ENCODE measurements at regions not wholly inside any gene's neighbourhood (a gene's known extent, or its start where the extent isn't known, plus 50 kb on each side); places are given as distances from the start of the nearest gene placed in this dataset.

DNA sequence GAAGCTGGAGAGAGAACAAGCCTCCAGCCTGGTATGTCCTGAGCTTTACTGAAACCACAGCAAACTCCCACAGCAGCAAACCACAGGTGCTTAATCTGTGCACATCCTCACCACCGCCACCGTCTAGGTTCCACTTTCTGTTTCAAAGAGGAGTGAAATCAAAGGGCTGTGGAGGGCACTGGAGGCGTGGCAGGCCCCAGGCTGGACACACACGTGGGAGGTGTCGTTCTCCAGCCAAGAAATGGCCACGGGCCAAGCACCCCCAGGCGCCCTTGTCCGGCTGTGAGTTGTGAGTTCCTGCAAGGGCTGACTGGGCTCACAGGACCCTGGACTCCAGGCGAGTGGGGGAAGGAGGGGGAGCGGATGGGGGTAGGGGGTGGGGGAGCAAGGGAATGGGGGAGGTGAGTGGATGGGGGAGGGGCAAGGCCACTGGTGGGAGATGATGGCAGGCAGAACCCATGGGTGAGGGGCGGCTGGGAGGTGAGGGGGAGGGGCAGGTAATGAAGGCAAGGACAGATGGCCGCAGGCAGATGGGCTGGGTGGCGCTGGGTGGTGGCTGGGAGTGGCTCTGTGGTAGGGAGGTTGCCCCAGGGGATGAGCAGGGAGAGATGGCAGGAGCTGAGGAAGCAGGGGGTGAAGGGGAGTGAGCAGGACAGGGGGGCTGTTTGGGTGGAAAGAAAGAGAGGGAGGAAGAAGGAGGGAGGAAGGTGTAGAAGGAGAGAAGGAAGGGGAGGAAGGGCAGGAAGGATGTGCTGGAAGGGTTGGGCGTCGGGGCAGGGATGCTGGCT lies 86.7 kb downstream of the NCOR2 start:
- Mint-ChIP-seq H3K9me3 (ENCODE audit: low read depth, unreplicated experiment) (no peaks in the 10 kb centered on the region), H3K27me3 (ENCODE audit: unreplicated experiment) (no peaks in the 10 kb centered on the region), H3K4me3 (ENCODE audit: low read depth, unreplicated experiment) (no peak overlapping the region), H3K27ac (ENCODE audit: unreplicated experiment) (no peak overlapping the region), H3K36me3 (ENCODE audit: insufficient read depth, unreplicated experiment) (peaks cover 72% of the 10 kb centered on the region), H3K4me1 (ENCODE audit: low read depth, unreplicated experiment) (peaks cover 35% of the 10 kb centered on the region)
- intact Hi-C loops (cut with micrococcal nuclease; ENCODE audit: unreplicated experiment) = no loop called here
- TF ChIP-seq, protein P1, sequence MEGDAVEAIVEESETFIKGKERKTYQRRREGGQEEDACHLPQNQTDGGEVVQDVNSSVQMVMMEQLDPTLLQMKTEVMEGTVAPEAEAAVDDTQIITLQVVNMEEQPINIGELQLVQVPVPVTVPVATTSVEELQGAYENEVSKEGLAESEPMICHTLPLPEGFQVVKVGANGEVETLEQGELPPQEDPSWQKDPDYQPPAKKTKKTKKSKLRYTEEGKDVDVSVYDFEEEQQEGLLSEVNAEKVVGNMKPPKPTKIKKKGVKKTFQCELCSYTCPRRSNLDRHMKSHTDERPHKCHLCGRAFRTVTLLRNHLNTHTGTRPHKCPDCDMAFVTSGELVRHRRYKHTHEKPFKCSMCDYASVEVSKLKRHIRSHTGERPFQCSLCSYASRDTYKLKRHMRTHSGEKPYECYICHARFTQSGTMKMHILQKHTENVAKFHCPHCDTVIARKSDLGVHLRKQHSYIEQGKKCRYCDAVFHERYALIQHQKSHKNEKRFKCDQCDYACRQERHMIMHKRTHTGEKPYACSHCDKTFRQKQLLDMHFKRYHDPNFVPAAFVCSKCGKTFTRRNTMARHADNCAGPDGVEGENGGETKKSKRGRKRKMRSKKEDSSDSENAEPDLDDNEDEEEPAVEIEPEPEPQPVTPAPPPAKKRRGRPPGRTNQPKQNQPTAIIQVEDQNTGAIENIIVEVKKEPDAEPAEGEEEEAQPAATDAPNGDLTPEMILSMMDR (IDR thresholded peaks at IDR 0.05; ENCODE audit: unreplicated experiment) = no peak
- CTCF ChIA-PET = interaction anchor here (0.5 to 0.7 kb wide), 2 partner anchors 86 to 145 kb away, joined by 4 to 5 read pairs; no protein-coding TSS in a partner anchor
- DNase-seq = peak; percentile 74
- BruUV-seq (replicated peaks) = no TSS peak

DNA sequence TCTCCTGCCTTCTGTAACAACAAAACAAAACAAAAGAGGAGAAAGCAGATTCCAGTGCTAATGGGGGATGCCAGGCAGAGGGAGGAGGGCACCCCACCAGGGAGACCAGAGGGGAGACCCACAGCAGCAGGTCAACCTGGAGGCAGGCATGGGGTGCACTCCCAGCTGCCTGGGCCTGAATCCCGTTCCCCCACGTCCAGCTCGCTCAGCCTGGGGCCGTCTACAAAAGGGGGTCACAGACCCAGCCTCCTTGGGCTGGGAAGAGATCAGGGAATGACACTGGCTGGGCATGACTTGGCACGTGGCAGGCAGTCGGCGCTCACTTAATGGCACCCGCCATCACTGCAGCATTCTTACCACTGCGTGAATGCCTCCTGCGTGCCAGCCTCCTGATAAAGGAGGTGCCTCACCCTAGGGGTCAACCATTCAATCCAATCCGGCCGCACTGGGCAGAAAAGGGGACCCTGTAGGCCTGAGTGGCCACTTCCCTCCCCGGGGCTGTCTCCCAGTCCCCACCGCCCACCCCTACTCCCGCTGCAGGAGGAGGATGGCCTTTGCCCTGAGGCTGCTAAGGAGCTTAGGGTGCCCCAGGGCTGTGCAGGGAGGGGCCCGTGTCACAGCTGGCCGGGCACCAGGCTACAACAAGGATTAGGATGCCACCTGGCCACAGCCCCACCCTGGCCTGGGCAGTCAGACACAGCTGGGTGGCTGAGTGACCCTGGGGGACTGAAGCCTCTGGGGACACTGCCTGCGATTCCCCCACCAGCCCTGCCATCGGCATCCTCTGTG lies 87.5 kb downstream of the NCOR2 start:
- no peaks in the 10 kb centered on the region for H3K9me3 Mint-ChIP-seq (ENCODE audit: low read depth, unreplicated experiment)
- no peaks in the 10 kb centered on the region for H3K27me3 Mint-ChIP-seq (ENCODE audit: unreplicated experiment)
- intact Hi-C loops (cut with micrococcal nuclease; ENCODE audit: unreplicated experiment) = no loop called here
- H3K4me1 Mint-ChIP-seq (ENCODE audit: low read depth, unreplicated experiment) = peaks cover 34% of the 10 kb centered on the region
- no peak overlapping the region for H3K4me3 Mint-ChIP-seq (ENCODE audit: low read depth, unreplicated experiment)
- TF ChIP-seq, protein P1 (IDR thresholded peaks at IDR 0.05; ENCODE audit: unreplicated experiment) = no peak
- H3K36me3 Mint-ChIP-seq (ENCODE audit: insufficient read depth, unreplicated experiment) = peaks cover 72% of the 10 kb centered on the region
- peak overlapping the region; percentile 53 for H3K27ac Mint-ChIP-seq (ENCODE audit: unreplicated experiment)
- BruUV-seq (replicated peaks) = no TSS peak
- CTCF ChIA-PET = interaction anchor here (0.5 kb wide), 1 partner anchor 144 kb away, joined by 4 read pairs; no protein-coding TSS in a partner anchor
- DNase-seq = no peak

DNA sequence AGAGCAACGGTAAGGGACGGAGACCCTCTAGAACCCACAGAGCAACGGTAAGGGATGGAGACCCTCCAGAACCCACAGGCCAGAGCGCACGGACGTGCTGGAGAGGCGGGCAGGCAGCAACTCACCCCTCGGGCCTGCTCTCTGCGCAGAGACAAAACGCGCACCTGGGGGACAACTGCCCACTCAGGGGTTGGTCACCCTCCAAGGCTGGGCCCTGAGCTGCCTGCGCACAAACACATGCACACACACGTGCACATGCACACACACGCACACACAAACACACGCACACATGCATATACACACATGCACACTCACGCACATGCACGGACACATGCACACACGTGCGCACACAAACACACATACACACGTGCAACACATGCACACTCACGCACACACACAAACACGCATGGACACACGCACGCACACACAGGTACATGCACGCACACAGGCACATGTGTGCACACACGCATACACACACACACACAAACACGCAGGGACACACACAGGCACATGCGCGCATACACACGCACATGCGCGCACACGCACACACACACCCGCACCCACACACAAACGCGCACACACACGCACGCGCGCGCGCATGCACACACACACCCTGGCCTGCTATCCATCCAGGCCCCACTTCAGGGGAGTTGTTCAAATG lies 88.3 kb downstream of the NCOR2 start:
- H3K4me3 Mint-ChIP-seq (ENCODE audit: low read depth, unreplicated experiment) = no peak overlapping the region
- no peak for DNase-seq
- CTCF ChIA-PET = no interaction called here
- H3K36me3 Mint-ChIP-seq (ENCODE audit: insufficient read depth, unreplicated experiment) = peaks cover 70% of the 10 kb centered on the region
- no peaks in the 10 kb centered on the region for H3K27me3 Mint-ChIP-seq (ENCODE audit: unreplicated experiment)
- TF ChIP-seq, protein P1 (IDR thresholded peaks at IDR 0.05; ENCODE audit: unreplicated experiment) = no peak
- intact Hi-C loops (cut with micrococcal nuclease; ENCODE audit: unreplicated experiment) = no loop called here
- H3K4me1 Mint-ChIP-seq (ENCODE audit: low read depth, unreplicated experiment) = peaks cover 27% of the 10 kb centered on the region
- peak overlapping the region; percentile 53 for H3K27ac Mint-ChIP-seq (ENCODE audit: unreplicated experiment)
- no TSS peak for BruUV-seq (replicated peaks)
- H3K9me3 Mint-ChIP-seq (ENCODE audit: low read depth, unreplicated experiment) = no peaks in the 10 kb centered on the region

DNA sequence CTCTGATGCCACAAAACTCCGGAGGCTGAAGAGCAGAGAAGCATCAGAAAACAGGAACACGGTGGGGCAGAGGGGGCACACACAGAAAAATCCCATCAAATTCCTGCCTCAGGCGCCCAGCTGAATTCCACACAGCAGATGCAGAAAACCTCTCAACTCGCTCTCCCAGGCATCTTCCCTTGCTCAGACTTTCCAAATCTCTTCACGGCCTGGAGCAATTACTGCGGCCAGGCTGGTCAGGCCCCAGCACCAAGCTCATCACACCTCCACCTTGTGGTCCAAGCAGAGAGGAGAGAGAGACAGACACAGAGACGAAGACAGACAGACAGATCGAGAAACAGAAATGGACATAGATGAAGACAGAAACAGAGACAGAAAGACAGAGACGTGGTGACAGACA lies 89.0 kb downstream of the NCOR2 start:
- intact Hi-C loops (cut with micrococcal nuclease; ENCODE audit: unreplicated experiment) = no loop called here
- no peaks in the 10 kb centered on the region for H3K27me3 Mint-ChIP-seq (ENCODE audit: unreplicated experiment)
- H3K27ac Mint-ChIP-seq (ENCODE audit: unreplicated experiment) = peak overlapping the region; percentile 2
- CTCF ChIA-PET = no interaction called here
- H3K9me3 Mint-ChIP-seq (ENCODE audit: low read depth, unreplicated experiment) = peaks cover 6% of the 10 kb centered on the region
- no peak overlapping the region for H3K4me3 Mint-ChIP-seq (ENCODE audit: low read depth, unreplicated experiment)
- no peak for DNase-seq
- TSS peak; percentile 35 for BruUV-seq (replicated peaks)
- H3K36me3 Mint-ChIP-seq (ENCODE audit: insufficient read depth, unreplicated experiment) = peaks cover 71% of the 10 kb centered on the region
- peaks cover 27% of the 10 kb centered on the region for H3K4me1 Mint-ChIP-seq (ENCODE audit: low read depth, unreplicated experiment)
- TF ChIP-seq, protein P1 (IDR thresholded peaks at IDR 0.05; ENCODE audit: unreplicated experiment) = no peak
